ENCODE measurements at regions not wholly inside any gene's neighbourhood (a gene's known extent, or its start where the extent isn't known, plus 50 kb on each side); places are given as distances from the start of the nearest gene placed in this dataset.

DNA sequence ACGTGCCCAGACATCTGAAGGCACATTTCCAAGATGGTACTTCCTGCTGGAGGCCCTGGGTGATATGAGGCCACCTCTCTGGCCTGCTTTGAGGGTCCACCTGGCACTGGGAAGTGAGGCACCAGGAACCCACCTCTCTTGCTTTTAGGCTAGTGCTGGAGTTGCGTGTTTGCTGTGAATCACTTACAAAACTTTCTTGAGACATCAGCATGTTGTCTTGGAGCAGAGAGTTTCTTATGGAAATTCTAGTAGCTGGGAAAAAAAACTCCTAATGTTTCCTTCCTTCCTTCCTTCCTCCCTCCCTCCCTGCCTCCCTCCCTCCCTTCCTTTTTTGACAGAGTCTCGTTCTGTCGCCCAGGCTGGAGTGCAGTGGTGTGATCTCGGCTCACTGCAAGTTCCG, 341.3 kb downstream of the MIAT start:
- TF ChIP-seq CTCF (conservative IDR thresholded peaks at IDR 0.05): no peak
- Histone ChIP-seq H2BK15ac (ENCODE audit: low read depth, low read length) (no peak overlapping the region), H2BK20ac (ENCODE audit: low read depth, low read length, poor library complexity, severe bottlenecking) (no peak overlapping the region), H3K18ac (ENCODE audit: insufficient read length, low read depth, low read length) (no peak overlapping the region), H3K79me2 (ENCODE audit: insufficient read depth, low read length) (no peaks in the 10 kb centered on the region), H4K8ac (replicated peaks; ENCODE audit: insufficient read length, low read depth, low read length) (no peak overlapping the region), H3K4ac (ENCODE audit: low read depth, low read length) (no peak overlapping the region), H3K23me2 (ENCODE audit: insufficient read length, low read depth, low read length, poor library complexity, severe bottlenecking) (no peaks in the 10 kb centered on the region), H3K4me2 (ENCODE audit: insufficient read depth, insufficient read length, low read length) (no peak overlapping the region), H2AK5ac (ENCODE audit: insufficient read length, low read length) (no peak overlapping the region), H3K9ac (ENCODE audit: extremely low read depth, insufficient read length, low read length) (no peak overlapping the region), H3K79me1 (ENCODE audit: insufficient read depth, low read depth, low read length, poor library complexity, severe bottlenecking) (no peaks in the 10 kb centered on the region), H3T11ph (ENCODE audit: low read length) (no peak overlapping the region), H3K14ac (ENCODE audit: insufficient read depth, low read length) (no peak overlapping the region), H2AFZ (ENCODE audit: low read length) (no peak overlapping the region), H3K56ac (ENCODE audit: insufficient read length, low read depth, low read length) (no peak overlapping the region), H3K4me1 (ENCODE audit: insufficient read depth, low read length) (no peaks in the 10 kb centered on the region), H2BK120ac (ENCODE audit: low read depth, low read length, poor library complexity, severe bottlenecking) (no peak overlapping the region), H2BK12ac (ENCODE audit: insufficient read length, low read depth, low read length) (no peak overlapping the region), H3K9me3 (ENCODE audit: control insufficient read depth, low read depth, low read length) (no peaks in the 10 kb centered on the region), H2BK5ac (ENCODE audit: insufficient read length, low read length) (no peak overlapping the region), H4K91ac (ENCODE audit: insufficient read length, low read depth, low read length) (no peak overlapping the region), H4K20me1 (ENCODE audit: control insufficient read depth, insufficient read depth, insufficient read length) (no peaks in the 10 kb centered on the region), H4K5ac (ENCODE audit: insufficient read length, low read depth, low read length) (no peak overlapping the region), H3K23ac (ENCODE audit: insufficient read length, low read depth, low read length) (no peak overlapping the region), H3K27me3 (ENCODE audit: insufficient read depth, low read length) (no peaks in the 10 kb centered on the region), H3K27ac (ENCODE audit: insufficient read length, low read depth, low read length) (no peak overlapping the region)
- Mint-ChIP-seq H3K36me3 (ENCODE audit: insufficient read depth in 1 of 3, low read depth in 3 of 3) (no peaks in the 10 kb centered on the region), H3K4me1 (peaks cover 13 to 22% of the 10 kb centered on the region in 2 experiments), H3K4me3 (no peak overlapping the region), H3K9me3 (no peaks in the 10 kb centered on the region), H3K27ac (no peak overlapping the region), H3K27me3 (ENCODE audit: low read depth) (peaks cover 7% of the 10 kb centered on the region)
- WGBS (ENCODE audit: extremely low coverage, insufficient read length, low lambda C conversion rate): no CpG with 5 or more reads among the region's 6 CpGs
- no peak for DNase-seq
